Stimulated activated CD8-positive, alpha-beta memory T cell treated with anti-CD3 and anti-CD28 coated beads, Interleukin-4, amount 100 ng/mL, for 48 hours (primary cell): ENCODE measurements at regions not wholly inside any gene's neighbourhood (a gene's known extent, or its start where the extent isn't known, plus 50 kb on each side); places are given as distances from the start of the nearest gene placed in this dataset.

ENCODE experiments used
- DNase-seq: peaks from one replicate; pipeline ENCODE4 v3.0.0-alpha.2; 2020

DNA sequence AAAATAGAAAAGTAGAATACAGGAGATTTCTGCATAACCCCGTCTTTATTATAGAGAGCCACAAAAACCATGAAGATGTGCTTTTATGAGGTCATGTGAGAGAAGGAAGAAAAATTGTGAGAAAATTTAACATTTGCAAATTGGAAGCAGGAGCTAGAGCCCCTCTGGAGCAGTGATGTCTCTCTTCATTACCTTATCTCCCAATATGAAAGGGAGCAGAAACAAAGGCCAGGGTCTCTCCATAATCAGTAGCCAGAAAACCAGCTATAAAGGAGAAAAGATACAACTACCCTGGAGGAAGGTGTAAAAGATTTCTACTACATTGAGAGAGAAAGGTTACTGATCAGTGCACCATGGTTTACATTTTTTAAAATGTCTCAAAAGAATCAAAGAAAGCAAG is 53.2 kb upstream of the ITGA1 start:
- DNase-seq, result no peak

- DNase-seq, result no peak
These were observed 52.6 kb upstream of the ITGA1 start for GRCh38 chr5:52735139-52735538.
